ENCODE measurements at regions not wholly inside any gene's neighbourhood (a gene's known extent, or its start where the extent isn't known, plus 50 kb on each side); places are given as distances from the start of the nearest gene placed in this dataset.

DNA sequence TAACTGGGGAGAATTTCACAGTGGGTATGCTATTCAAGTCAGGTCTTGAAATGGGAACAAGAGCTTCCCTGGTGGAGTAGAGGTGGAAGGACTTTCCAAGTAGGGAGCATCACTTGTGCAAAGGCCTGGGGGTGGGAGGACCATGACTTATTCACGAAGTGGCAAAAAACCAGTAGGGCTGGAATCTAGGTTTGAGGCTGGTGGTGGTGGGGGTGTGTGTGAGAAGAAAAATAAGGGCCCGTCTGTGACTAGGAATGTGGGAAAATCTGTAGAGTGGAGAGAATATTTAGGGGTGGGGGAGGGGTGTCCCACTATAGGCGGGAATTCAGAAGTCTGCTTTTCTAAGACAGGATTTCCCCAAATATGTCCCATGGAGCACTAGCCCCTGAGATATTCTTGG, 271.9 kb upstream of the TBL1XR1 start:
- intact Hi-C loops (cut with DNase I): no loop called here
- Histone ChIP-seq H3K9me3 (no peaks in the 10 kb centered on the region), H3K4me1 (peaks cover 21% of the 10 kb centered on the region), H3K27ac (no peak overlapping the region), H3K4me3 (no peak overlapping the region), H3K36me3 (ENCODE audit: insufficient read depth in 1 of 2, low read depth in 1 of 2) (no peaks in the 10 kb centered on the region), H3K27me3 (ENCODE audit: insufficient read depth in 3 of 3, low read length in 2 of 3) (no peaks in the 10 kb centered on the region)
- DNase-seq: no peak
- TF ChIP-seq, protein P1, sequence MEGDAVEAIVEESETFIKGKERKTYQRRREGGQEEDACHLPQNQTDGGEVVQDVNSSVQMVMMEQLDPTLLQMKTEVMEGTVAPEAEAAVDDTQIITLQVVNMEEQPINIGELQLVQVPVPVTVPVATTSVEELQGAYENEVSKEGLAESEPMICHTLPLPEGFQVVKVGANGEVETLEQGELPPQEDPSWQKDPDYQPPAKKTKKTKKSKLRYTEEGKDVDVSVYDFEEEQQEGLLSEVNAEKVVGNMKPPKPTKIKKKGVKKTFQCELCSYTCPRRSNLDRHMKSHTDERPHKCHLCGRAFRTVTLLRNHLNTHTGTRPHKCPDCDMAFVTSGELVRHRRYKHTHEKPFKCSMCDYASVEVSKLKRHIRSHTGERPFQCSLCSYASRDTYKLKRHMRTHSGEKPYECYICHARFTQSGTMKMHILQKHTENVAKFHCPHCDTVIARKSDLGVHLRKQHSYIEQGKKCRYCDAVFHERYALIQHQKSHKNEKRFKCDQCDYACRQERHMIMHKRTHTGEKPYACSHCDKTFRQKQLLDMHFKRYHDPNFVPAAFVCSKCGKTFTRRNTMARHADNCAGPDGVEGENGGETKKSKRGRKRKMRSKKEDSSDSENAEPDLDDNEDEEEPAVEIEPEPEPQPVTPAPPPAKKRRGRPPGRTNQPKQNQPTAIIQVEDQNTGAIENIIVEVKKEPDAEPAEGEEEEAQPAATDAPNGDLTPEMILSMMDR (IDR thresholded peaks at IDR 0.05): no peak
- 85 to 99% (median 89%) methylated on average over 3 of the region's 3 CpGs for WGBS, 3 donors
- no peak for ATAC-seq

- Histone ChIP-seq H3K9me3 (no peaks in the 10 kb centered on the region), H3K36me3 (ENCODE audit: insufficient read depth in 1 of 2, low read depth in 1 of 2) (no peaks in the 10 kb centered on the region), H3K4me1 (peaks cover 10% of the 10 kb centered on the region), H3K4me3 (no peak overlapping the region), H3K27me3 (ENCODE audit: insufficient read depth in 3 of 3, low read length in 2 of 3) (no peaks in the 10 kb centered on the region), H3K27ac (no peak overlapping the region)
- TF ChIP-seq, protein P1 (IDR thresholded peaks at IDR 0.05): no peak
- ATAC-seq (no peak), DNase-seq (no peak)
- intact Hi-C loops (cut with DNase I): loop anchor here in 1 of 2 donors (5.0 kb wide), 1 partner anchor 273 kb away; the partner anchor contains the start of gene TBL1XR1
- 84 to 91% (median 85%) methylated on average over 8 of the region's 8 CpGs for WGBS, 3 donors
Measured at GRCh38 chr3:177470197-177470941, 273.1 kb upstream of the TBL1XR1 start.

GRCh38 chr3:177471733-177472480, 274.6 kb upstream of the TBL1XR1 start:
- H3K27me3 ChIP-seq (ENCODE audit: insufficient read depth in 3 of 3, low read length in 2 of 3): no peaks in the 10 kb centered on the region
- no peaks in the 10 kb centered on the region for H3K36me3 ChIP-seq (ENCODE audit: insufficient read depth in 1 of 2, low read depth in 1 of 2)
- no peak overlapping the region for H3K4me3 ChIP-seq
- intact Hi-C loops (cut with DNase I): loop anchor here in 1 of 2 donors (5.0 kb wide), 1 partner anchor 275 kb away; the partner anchor contains the start of gene TBL1XR1
- ATAC-seq: no peak
- DNase-seq: no peak
- WGBS, 3 donors: 85 to 89% (median 88%) methylated on average over 4 of the region's 4 CpGs
- H3K4me1 ChIP-seq: peaks cover 4% of the 10 kb centered on the region
- H3K27ac ChIP-seq: no peak overlapping the region
- TF ChIP-seq, protein P1 (IDR thresholded peaks at IDR 0.05): no peak
- H3K9me3 ChIP-seq: no peaks in the 10 kb centered on the region

GRCh38 chr3:177473184-177473583, 275.9 kb upstream of the TBL1XR1 start:
- intact Hi-C loops (cut with DNase I): loop anchor here in 1 of 2 donors (5.0 kb wide), 1 partner anchor 276 kb away; the partner anchor contains the start of gene TBL1XR1

More at GRCh38 chr3:177473184-177473583, 275.9 kb upstream of the TBL1XR1 start:
- Histone ChIP-seq H3K36me3 (ENCODE audit: insufficient read depth in 1 of 2, low read depth in 1 of 2) (no peaks in the 10 kb centered on the region), H3K9me3 (no peaks in the 10 kb centered on the region), H3K27ac (no peak overlapping the region), H3K4me3 (no peak overlapping the region), H3K27me3 (ENCODE audit: insufficient read depth in 3 of 3, low read length in 2 of 3) (no peaks in the 10 kb centered on the region), H3K4me1 (peaks cover 4% of the 10 kb centered on the region)
- ATAC-seq (peak; percentile 76 to 92 (median 85)), DNase-seq (no peak)
- TF ChIP-seq, protein P1 (IDR thresholded peaks at IDR 0.05): no peak
- WGBS, 3 donors: 18 to 31% (median 26%) methylated on average over 6 of the region's 6 CpGs
